HUDEP-2 (cell line): ENCODE measurements at regions not wholly inside any gene's neighbourhood (a gene's known extent, or its start where the extent isn't known, plus 50 kb on each side); places are given as distances from the start of the nearest gene placed in this dataset.
A peak's percentile ranks its signal among the peaks of the same experiment; 100 is the strongest.

Experiments used
- DNase-seq, 76 experiments: peaks; one replicate each; lab custom pipeline; 2025; ENCODE audit not compliant: unreplicated experiment in 76 of 76; lab: John Stamatoyannopoulos, UW

DNA sequence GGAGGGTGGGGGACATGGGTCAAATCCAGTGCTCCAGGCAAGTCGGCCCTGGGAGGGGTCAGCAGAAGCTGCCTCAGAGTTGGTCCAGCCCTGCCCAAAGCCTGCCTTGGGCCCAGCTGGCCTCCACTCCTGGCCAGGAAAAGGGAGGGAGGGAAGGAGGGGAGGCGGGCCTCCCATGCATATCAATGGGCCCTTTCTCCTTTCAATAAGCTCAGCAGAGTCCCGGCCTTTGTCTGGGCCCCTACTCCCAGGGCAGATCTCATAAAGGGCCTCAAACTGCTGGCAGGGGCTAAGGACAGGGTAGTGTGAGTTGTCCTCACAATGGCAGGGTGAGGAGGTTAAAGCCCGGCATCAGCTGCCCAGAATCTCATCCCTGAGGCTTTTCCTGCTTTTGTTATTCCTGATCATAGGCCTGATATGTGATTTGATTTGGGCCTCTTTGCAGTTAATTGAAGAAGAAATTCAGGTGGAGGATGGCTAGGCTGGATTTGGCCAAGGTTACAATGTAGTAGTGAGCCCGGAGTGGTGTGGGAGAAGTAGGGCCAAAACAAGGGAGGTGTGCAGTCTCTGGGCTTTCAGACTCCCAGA is 121.1 kb upstream of the ATP6AP2 start:
- no peak for DNase-seq

DNA sequence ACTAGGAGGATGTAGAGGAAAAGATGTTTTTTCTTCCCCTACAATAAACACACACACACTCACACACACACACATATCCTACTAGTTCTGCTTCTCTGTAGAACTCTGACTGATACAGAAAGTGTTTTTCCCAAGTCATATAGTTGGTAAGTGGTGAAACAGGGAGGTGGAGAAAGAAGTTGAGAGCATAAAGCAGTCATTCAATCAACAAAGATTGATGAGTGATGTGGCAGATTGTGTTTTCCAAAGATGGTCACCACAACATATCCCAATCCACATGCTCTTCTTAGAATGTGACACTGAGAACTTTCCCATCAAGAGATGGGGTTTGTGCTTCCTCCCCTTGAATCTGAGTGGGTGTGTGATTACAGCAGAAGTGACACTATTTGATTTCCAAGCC is 123.4 kb upstream of the ATP6AP2 start:
- no peak for DNase-seq

- no peak for DNase-seq
Measured at GRCh38 chrX:40452031-40452430, 128.7 kb upstream of the ATP6AP2 start.

DNA sequence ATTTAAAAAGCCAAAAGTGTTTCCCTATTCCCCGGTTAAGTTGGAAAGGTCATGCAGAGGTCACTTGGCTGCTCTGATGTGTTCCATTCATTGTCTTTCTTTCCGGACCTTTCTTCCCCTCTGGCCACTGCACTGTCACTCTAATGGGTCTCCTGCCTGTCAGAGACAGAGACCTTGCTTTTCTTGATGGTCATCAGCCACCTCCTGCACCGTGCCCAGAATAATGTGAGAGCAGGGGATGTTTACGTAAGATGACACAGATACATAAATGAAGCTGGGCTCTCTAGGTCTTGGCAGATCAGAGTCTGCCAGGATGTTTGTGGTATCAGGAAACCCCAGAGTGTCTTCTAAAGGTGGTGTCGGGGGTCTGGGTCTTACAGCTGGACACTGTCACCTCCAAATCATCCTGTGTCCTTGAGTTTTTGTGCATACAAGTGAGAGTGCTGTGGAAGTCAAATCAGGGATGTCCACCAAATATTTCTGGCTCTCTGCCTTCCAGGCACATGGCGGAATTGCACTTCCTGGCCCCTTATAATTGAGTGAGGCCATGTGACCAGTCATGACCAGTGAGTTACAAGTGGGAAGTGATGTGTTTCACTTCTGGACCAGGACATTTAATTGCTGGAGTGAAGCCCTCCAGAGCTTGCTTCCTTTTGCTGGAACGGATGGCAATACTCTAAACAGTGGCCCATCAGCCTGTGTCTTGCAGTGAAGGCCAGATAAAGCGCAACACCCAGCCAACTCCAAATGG is 130.6 kb upstream of the ATP6AP2 start:
- DNase-seq = no peak

GRCh38 chrX:40449396-40449795 is 131.4 kb upstream of the ATP6AP2 start:
- DNase-seq = no peak

GRCh38 chrX:40448793-40449192 is 132.0 kb upstream of the ATP6AP2 start:
- DNase-seq = peak in 6 of 76 experiments; percentile 1 to 21 (median 8)

DNA sequence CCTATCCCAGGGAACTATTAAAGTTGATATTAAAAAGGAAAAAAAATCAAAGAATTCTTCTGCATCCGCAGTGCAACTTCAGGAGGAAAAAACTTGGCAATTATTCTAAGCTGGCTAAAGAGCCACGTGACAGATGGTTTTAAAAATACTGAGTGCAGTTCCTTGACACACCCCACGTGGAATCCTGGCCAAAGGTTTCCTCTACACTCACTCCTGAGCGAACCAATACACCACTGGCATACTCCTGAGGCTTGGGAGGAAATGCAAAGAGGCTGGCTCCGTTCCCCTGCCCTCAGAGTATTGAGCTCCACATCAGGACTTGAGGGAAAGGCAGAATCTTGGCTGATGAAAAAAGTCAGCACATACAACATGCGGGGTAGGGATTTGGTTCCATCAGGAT is 133.8 kb upstream of the ATP6AP2 start:
- DNase-seq = no peak

DNA sequence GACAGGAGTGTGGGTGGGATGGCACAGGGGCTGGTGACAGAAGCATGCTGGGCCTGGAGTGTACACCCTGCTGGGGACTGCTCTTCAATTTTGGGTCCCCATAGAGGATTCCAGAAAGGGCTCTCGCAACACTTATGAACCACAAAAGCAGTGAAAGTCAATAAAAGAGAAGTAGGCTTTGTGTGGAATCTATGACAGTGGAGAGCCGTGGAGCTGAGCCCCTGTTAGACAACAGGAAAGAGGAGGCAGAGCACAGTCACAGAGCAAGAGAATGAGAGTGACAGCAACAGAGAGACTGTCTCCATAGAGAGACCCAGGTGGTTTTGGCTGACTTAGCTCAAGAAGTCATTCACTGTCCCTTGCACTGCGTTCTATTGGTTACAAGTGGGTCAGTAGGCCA is 135.1 kb upstream of the ATP6AP2 start:
- DNase-seq = no peak

- DNase-seq = no peak
Measured at GRCh38 chrX:40444798-40445496, 135.8 kb upstream of the ATP6AP2 start.

DNA sequence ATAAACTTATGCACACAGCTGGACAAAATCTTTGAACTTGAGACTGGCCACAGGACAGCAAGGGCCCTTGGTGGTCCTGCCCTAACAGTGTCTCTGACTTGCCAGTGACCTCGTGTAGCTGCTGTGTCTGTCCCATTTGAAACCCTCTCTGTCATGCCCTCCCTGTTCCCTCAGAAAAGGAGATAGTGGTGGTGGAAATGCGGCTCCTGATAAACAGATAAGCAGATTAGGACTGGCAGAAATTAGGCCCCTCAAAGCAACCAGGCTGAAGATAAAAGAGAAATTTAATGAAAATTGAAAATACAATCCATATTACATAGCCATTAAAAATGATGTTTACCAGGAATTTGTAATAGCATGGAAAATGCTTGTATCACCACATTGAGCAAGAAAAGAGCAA is 136.6 kb upstream of the ATP6AP2 start:
- DNase-seq = no peak

DNA sequence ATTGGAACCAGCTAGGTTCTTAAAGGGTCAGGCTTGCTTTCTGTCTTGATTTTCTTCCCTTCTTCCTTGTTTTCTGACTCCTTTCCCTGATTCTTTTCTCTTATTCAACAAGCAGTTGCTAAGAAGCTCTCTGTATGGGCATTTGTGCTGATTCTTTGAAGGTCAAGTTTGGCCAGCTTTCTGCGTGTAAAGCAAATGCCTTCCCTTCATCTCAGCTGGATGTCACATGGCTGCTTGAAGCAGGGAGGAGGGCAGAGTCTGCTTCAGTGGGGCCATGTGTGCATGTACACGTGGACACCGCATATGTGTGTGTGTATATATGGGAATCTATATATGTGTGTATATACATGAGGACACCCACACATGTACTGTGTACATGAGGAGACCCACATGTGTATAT is 139.9 kb upstream of the ATP6AP2 start:
- DNase-seq = no peak

DNA sequence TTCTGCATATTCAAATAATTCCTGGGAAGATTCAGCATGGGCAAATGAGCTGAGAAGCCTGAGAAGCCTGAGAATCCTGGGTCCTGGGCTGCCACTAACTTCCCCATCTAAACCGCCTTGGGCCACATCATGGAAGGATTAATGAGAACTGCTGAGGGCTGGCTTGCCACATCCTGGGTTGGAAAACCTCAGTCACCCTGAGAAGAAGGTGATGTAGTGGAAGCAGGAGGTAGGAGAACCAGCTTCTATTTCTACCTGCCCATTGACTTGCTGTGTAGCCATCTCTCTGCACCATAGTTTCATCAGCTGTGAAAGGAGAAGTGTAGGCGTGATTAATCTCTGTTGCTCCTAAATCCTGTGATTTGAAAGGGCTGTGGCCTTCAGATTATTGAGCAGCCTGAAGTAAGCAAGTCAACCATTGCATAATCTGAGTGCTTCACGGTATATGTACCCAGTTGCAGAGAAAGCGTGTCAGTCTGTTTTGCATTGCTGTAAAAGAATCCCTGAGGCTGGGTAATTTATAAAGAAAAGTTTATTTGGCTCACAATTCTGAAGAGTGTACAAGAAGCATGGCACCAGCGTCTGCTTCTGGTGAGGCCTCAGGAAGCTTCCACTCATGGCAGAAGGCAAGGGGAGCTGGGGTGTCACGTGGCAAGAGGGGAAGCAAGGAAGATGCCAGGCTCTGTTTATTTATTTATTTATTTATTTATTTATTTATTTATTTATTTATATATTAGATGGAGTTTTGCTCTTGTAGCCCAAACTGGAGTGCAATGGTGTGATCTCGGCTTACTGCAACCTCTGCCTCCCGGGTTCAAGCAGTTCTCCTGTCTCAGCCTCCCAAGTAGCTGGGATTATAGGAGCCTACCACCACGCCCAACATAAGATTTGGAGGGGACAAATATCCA is 140.9 kb upstream of the ATP6AP2 start:
- no peak for DNase-seq

DNA sequence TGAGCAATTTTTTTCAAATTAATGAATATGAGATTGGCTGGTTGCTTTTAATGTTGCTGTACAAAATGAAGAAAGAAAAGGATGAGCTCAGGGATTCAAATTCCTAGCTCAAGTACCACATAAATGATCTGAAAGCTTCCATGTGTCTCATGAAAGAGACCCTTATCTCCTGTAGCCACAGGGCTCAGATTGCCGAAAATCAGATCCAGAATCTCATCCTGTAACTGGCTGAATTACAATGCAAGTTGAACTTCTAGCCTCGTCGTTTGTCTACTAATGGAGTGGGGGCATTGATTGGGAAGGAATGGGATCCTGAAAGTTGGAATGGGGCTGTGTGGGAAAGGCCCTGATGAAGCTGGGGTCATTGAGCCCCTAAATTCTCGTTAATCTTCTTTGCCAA is 143.4 kb upstream of the ATP6AP2 start:
- DNase-seq = no peak

DNA sequence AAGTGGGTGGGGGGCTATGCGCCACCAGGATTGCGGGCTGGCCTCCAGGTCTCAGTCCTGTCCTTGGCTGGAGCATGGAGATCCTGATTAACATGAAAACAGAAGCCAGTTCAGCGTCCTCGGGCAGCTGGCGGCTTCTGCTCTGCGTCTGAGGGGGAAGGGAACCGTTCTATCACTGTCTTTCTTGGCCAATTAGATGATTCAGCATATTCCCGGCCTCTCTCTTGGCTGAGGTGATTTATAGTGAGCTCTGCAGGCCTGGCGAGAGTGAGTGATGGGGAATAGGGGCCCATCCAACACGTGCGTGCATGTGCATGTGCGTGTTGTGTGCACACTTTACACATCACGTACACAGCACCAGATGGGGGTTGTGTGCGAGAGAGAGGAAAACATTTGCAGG is 145.8 kb upstream of the ATP6AP2 start:
- peak in 5 of 76 experiments; percentile 0 to 12 (median 4) for DNase-seq

DNA sequence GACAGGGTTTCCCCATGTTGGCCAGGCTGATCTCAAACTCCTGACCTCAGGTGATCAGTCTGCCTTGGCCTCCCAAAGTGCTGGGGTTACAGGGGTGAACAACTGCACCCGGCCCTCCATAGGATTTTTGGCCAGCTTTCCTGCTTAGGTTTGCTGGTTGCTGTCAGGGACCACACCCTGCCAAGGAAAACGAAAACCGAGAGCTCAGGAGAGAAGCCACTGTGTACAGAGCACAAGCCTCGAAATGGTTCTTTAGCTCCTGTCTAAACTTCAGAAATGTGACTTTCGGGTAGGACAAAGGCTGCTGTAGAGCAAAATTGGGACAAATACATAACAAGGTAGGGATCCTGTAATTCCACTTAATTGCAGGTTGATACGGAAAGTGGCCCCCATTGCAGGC is 146.3 kb upstream of the ATP6AP2 start:
- DNase-seq = no peak

GRCh38 chrX:40433160-40433559 is 147.6 kb upstream of the ATP6AP2 start:
- no peak for DNase-seq

GRCh38 chrX:40424259-40424658 is 156.5 kb upstream of the ATP6AP2 start:
- no peak for DNase-seq

DNA sequence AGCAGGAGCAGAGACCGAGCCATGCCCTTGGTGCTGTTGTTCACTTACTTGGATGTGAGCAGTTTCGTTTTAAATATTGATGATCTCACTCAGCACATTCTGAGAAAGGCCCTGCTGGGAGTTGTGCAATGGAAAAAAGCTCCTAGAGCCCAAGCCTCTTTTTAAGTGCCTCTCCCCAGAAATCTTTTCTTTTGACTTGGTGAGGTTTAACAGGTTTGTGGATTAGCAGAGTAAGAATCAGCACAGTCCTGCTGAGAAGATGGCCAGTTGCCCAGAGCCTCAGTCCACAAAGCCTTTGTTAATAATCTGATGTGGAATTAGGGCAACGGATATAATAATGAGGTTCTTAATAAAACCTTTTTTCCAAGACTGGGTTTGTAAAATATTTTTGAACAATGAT is 157.5 kb upstream of the ATP6AP2 start:
- DNase-seq = no peak

DNA sequence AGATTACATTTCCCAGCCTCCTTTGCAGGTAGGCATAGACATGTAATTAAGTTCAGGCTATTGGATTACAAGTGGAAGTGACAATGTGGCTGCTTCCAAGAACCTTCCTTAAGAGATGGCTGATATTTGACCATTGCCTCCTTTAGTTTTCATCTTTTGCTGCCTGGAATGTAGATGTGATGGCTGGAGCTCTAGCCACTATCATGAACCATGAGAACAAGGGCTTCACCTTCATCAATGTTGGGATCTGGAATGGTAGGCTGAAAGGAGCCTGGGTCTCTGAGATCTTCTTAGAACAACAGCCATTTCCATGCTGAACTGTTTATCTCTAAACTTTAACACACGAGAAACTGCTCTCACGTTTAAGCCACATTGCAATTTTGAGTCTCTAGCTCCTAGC is 158.7 kb upstream of the ATP6AP2 start:
- no peak for DNase-seq

DNA sequence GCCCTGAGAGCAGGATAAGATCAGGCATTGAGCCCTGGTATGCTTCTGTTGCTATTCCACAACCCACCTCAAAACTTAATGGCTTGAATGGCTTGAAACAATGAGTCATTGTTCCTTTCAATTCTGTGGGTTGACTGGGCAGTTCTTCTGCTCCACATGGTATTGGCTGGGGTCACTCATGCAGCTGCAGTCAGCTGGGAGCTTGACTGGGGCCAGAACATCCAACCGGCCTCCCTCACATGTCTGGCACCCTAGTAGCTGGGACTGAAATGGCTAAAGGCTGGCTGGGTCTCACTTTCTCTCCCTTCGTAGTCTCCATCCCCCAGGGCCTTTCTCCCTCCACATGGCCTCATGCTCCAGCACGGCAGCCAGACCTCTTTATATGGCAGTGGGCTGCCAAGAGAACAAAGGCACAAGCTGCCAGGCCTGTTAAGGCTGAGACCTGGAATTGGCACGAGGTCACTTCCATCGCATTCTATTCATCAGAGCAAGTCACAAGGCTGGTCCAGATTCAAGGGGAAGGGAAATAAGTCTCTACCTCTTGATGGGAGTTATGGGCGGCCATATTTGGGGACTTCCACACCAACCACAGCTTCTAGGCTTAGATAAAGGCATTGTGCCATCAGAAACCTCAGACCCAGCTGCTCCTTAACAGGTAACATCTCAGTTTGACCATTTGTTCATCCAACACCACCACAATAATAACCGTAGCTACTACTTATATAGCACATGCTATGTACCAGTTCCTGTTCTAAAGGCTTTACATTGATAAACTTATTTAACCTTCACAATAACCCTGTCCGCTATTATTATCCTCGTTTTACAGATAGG is 159.7 kb upstream of the ATP6AP2 start:
- DNase-seq = no peak
